CD14-positive monocyte (primary cell): ENCODE measurements at regions not wholly inside any gene's neighbourhood (a gene's known extent, or its start where the extent isn't known, plus 50 kb on each side); places are given as distances from the start of the nearest gene placed in this dataset.

Source experiments
- DNase-seq, 3 donors: peaks; one replicate each; pipeline ENCODE4 v3.0.0-alpha.2; 2011 to 2022
- H2AFZ ChIP-seq: 2 replicates; pipeline ENCODE4 v1.6.0; 2012; ENCODE audit warnings: mild to moderate bottlenecking, low read depth, low read length, inconsistent platforms; ENCODE audit not compliant: insufficient read depth, poor library complexity, severe bottlenecking
- H3K27ac ChIP-seq, 2 donors: 1 replicate in 1 of 2; 2 replicates in 1 of 2; pipeline ENCODE4 v1.5.1; 2012 to 2013; ENCODE audit warnings: low read length in 2 of 2, control low read depth in 1 of 2, inconsistent platforms in 1 of 2, low read depth in 1 of 2, mild to moderate bottlenecking in 1 of 2
- H3K27me3 ChIP-seq, 2 donors: one replicate each; pipeline versions ENCODE4 v1.6.0 to v1.6.1; 2011 to 2013; ENCODE audit warnings: low read length in 2 of 2; ENCODE audit not compliant: control insufficient read depth in 2 of 2, insufficient read depth in 2 of 2
- H3K36me3 ChIP-seq, 2 donors: replicated peaks in 1 of 2; 1 replicate in 1 of 2; 2 replicates in 1 of 2; pipeline versions ENCODE4 v1.5.1 to v1.6.1; 2012 to 2013; ENCODE audit warnings: low read length in 2 of 2, control low read depth in 1 of 2, inconsistent platforms in 1 of 2, mild to moderate bottlenecking in 1 of 2; ENCODE audit not compliant: insufficient read depth in 2 of 2, control insufficient read depth in 1 of 2
- H3K4me1 ChIP-seq, 2 donors: 1 replicate in 1 of 2; 2 replicates in 1 of 2; pipeline versions ENCODE4 v1.5.1 to v1.6.1; 2012 to 2013; ENCODE audit warnings: low read length in 2 of 2, control low read depth in 1 of 2, inconsistent platforms in 1 of 2, mild to moderate bottlenecking in 1 of 2, moderate library complexity in 1 of 2; ENCODE audit not compliant: insufficient read depth in 2 of 2, control insufficient read depth in 1 of 2
- H3K4me2 ChIP-seq: replicated peaks from 2 replicates; pipeline ENCODE3; 2012; ENCODE audit warnings: low read length, moderate library complexity, mild to moderate bottlenecking; ENCODE audit not compliant: poor library complexity, severe bottlenecking; ENCODE audit errors: extremely low read depth
- H3K4me3 ChIP-seq, 3 experiments: fragments of 200-600 bp in 1 of 3; sonication (generic) in 1 of 3; replicated peaks in 1 of 3; 1 replicate in 2 of 3; 2 replicates in 1 of 3; pipeline ENCODE4 v1.5.1; 2011 to 2013; ENCODE audit warnings: low read length in 3 of 3, mild to moderate bottlenecking in 3 of 3, control low read depth in 2 of 3, low read depth in 2 of 3, inconsistent platforms in 1 of 3, moderate library complexity in 1 of 3
- H3K79me2 ChIP-seq: 2 replicates; pipeline ENCODE4 v1.6.0; 2012; ENCODE audit warnings: mild to moderate bottlenecking, control low read depth, inconsistent platforms, low read length, moderate library complexity; ENCODE audit not compliant: insufficient read depth
- H3K9ac ChIP-seq: 2 replicates; pipeline ENCODE4 v1.6.0; 2017; ENCODE audit warnings: low read length, mild to moderate bottlenecking; ENCODE audit not compliant: insufficient read depth, poor library complexity, severe bottlenecking
- H3K9me3 ChIP-seq, 2 donors: replicated peaks in 1 of 2; 1 replicate in 1 of 2; 2 replicates in 1 of 2; pipeline versions ENCODE4 v1.5.1 to v1.6.1; 2012 to 2013; ENCODE audit warnings: low read length in 2 of 2, control low read depth in 1 of 2; ENCODE audit not compliant: control insufficient read depth in 1 of 2, insufficient read depth in 1 of 2
- H4K20me1 ChIP-seq: 2 replicates; pipeline ENCODE4 v1.6.0; 2012; ENCODE audit warnings: mild to moderate bottlenecking, low read length, control low read depth, moderate library complexity; ENCODE audit not compliant: insufficient read depth
- H3K27ac Mint-ChIP-seq, 7 donors: one replicate each; pipeline ENCODE4 v1.8.0; 2020; ENCODE audit warnings: mild to moderate bottlenecking in 7 of 7, mixed read lengths in 7 of 7, moderate library complexity in 6 of 7, inconsistent platforms in 2 of 7
- H3K27me3 Mint-ChIP-seq, 3 donors: one replicate each; pipeline ENCODE4 v1.8.0; 2021 to 2022; ENCODE audit warnings: low read depth in 3 of 3, mild to moderate bottlenecking in 3 of 3, mixed read lengths in 3 of 3, moderate library complexity in 3 of 3, inconsistent platforms in 1 of 3
- H3K36me3 Mint-ChIP-seq, 2 donors: one replicate each; pipeline ENCODE4 v1.8.0; 2020; ENCODE audit warnings: mixed read lengths in 2 of 2, inconsistent platforms in 1 of 2, mild to moderate bottlenecking in 1 of 2
- H3K4me1 Mint-ChIP-seq: one replicate; pipeline ENCODE4 v1.8.0; 2020; ENCODE audit warnings: mild to moderate bottlenecking, mixed read lengths
- H3K4me3 Mint-ChIP-seq, 2 donors: one replicate each; pipeline ENCODE4 v1.8.0; 2020; ENCODE audit warnings: mild to moderate bottlenecking in 2 of 2, mixed read lengths in 2 of 2, moderate library complexity in 1 of 2
- H3K9me3 Mint-ChIP-seq, 7 donors: one replicate each; pipeline ENCODE4 v1.8.0; 2020 to 2022; ENCODE audit warnings: mixed read lengths in 7 of 7, mild to moderate bottlenecking in 6 of 7, moderate library complexity in 6 of 7, inconsistent platforms in 2 of 7
- WGBS: methylation state at CpG from one replicate; pipeline ENCODE4 v1.1.5; 2013; ENCODE audit warnings: missing lambda C conversion rate; ENCODE audit not compliant: insufficient coverage; 5-methylcytosine and 5-hydroxymethylcytosine counted together
- intact Hi-C, 2 donors: fragments of 100-400 bp; cut with micrococcal nuclease; formaldehyde crosslinking; loops; one replicate each; pipeline versions ENCODE4 v1.15.0 to v1.15.1; 2023
- TF ChIP-seq, protein P1 (sequence below): fragments of 200-600 bp; IDR thresholded peaks from one replicate; pipeline ENCODE4 v1.8.0; 2022; ENCODE audit warnings: antibody characterized with exemption, mild to moderate bottlenecking

DNA sequence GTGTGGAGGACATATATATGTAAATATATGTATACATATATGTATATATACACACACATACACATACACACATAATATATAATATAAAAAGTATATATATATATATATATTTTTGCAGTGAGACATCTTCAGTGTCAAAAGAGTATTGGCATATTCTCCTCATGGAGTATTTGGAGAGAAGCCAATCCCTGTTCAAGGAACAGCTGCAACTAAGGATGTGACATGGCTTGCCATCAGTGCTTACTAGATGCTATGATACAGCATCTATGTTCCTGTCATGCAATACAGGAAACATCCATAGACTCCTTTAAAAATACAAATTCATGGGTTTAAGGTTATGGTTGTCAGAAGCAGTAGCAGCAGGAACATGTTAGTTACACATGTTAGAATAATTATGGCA, 632.0 kb upstream of the AMELY start:
- Mint-ChIP-seq H3K27ac (no peak overlapping the region), H3K9me3 (peaks cover 0 to 2% (median 0%) of the 10 kb centered on the region in 7 donors), H3K36me3 (no peaks in the 10 kb centered on the region), H3K4me1 (no peaks in the 10 kb centered on the region), H3K4me3 (no peak overlapping the region), H3K27me3 (peaks cover 0 to 2% (median 0%) of the 10 kb centered on the region in 3 donors)
- Histone ChIP-seq H3K79me2 (no peaks in the 10 kb centered on the region), H3K36me3 (no peaks in the 10 kb centered on the region), H3K9ac (no peak overlapping the region), H4K20me1 (no peaks in the 10 kb centered on the region), H3K27me3 (no peaks in the 10 kb centered on the region), H3K27ac (no peak overlapping the region), H3K4me3 (no peak overlapping the region), H3K9me3 (no peaks in the 10 kb centered on the region), H2AFZ (no peak overlapping the region), H3K4me2 (no peak overlapping the region), H3K4me1 (no peaks in the 10 kb centered on the region)
- TF ChIP-seq, protein P1, sequence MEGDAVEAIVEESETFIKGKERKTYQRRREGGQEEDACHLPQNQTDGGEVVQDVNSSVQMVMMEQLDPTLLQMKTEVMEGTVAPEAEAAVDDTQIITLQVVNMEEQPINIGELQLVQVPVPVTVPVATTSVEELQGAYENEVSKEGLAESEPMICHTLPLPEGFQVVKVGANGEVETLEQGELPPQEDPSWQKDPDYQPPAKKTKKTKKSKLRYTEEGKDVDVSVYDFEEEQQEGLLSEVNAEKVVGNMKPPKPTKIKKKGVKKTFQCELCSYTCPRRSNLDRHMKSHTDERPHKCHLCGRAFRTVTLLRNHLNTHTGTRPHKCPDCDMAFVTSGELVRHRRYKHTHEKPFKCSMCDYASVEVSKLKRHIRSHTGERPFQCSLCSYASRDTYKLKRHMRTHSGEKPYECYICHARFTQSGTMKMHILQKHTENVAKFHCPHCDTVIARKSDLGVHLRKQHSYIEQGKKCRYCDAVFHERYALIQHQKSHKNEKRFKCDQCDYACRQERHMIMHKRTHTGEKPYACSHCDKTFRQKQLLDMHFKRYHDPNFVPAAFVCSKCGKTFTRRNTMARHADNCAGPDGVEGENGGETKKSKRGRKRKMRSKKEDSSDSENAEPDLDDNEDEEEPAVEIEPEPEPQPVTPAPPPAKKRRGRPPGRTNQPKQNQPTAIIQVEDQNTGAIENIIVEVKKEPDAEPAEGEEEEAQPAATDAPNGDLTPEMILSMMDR, result no peak
- intact Hi-C loops, result no loop called here
- DNase-seq, result no peak

- WGBS, result no CpG with 5 or more reads among the region's 2 CpGs
- no peak for DNase-seq
- Histone ChIP-seq H2AFZ (no peak overlapping the region), H3K4me3 (no peak overlapping the region), H3K4me1 (no peaks in the 10 kb centered on the region), H4K20me1 (no peaks in the 10 kb centered on the region), H3K27me3 (no peaks in the 10 kb centered on the region), H3K79me2 (no peaks in the 10 kb centered on the region), H3K27ac (no peak overlapping the region), H3K36me3 (no peaks in the 10 kb centered on the region), H3K9me3 (no peaks in the 10 kb centered on the region), H3K4me2 (no peak overlapping the region), H3K9ac (no peak overlapping the region)
- Mint-ChIP-seq H3K4me1 (no peaks in the 10 kb centered on the region), H3K36me3 (no peaks in the 10 kb centered on the region), H3K9me3 (peaks cover 0 to 6% (median 0%) of the 10 kb centered on the region in 7 donors), H3K4me3 (no peak overlapping the region), H3K27ac (no peak overlapping the region), H3K27me3 (no peaks in the 10 kb centered on the region)
- TF ChIP-seq, protein P1, result no peak
- intact Hi-C loops, result no loop called here
These were observed 630.8 kb upstream of the AMELY start for GRCh38 chrY:7542256-7542858.
